ENCODE measurements at regions not wholly inside any gene's neighbourhood (a gene's known extent, or its start where the extent isn't known, plus 50 kb on each side); places are given as distances from the start of the nearest gene placed in this dataset.

GRCh38 chr18:76167410-76167809 lies 327.6 kb downstream of the ZNF516 start:
- TF ChIP-seq, protein P1, sequence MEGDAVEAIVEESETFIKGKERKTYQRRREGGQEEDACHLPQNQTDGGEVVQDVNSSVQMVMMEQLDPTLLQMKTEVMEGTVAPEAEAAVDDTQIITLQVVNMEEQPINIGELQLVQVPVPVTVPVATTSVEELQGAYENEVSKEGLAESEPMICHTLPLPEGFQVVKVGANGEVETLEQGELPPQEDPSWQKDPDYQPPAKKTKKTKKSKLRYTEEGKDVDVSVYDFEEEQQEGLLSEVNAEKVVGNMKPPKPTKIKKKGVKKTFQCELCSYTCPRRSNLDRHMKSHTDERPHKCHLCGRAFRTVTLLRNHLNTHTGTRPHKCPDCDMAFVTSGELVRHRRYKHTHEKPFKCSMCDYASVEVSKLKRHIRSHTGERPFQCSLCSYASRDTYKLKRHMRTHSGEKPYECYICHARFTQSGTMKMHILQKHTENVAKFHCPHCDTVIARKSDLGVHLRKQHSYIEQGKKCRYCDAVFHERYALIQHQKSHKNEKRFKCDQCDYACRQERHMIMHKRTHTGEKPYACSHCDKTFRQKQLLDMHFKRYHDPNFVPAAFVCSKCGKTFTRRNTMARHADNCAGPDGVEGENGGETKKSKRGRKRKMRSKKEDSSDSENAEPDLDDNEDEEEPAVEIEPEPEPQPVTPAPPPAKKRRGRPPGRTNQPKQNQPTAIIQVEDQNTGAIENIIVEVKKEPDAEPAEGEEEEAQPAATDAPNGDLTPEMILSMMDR (IDR thresholded peaks at IDR 0.05; ENCODE audit: low read length): no peak
- TF ChIP-seq EZH2 (optimal IDR thresholded peaks at IDR 0.05; ENCODE audit: low read depth, low read length): no peak
